Kidney (tissue), 1 donor: ENCODE measurements at regions not wholly inside any gene's neighbourhood (a gene's known extent, or its start where the extent isn't known, plus 50 kb on each side); places are given as distances from the start of the nearest gene placed in this dataset. TPM values are rescaled to one million over a fixed set of nuclear protein-coding genes. Genes with fewer than 3 reads are reported as not detected.

Experiments used
- microRNA-seq: library from miRNA; unstranded; fragments of <30 nt; microRNA quantifications from one replicate; pipeline ENCODE4 v1.2.0, GENCODE V29; 2020
- donor health status: DM: yes; HTN: yes; CAD: no.

Small RNAs in the stretch of these regions (microRNA-seq; reads per million reads assigned to microRNA genes)
- gene MIR550A2 = not detected
- not detected for gene MIR550B2
